ENCODE measurements at regions not wholly inside any gene's neighbourhood (a gene's known extent, or its start where the extent isn't known, plus 50 kb on each side); places are given as distances from the start of the nearest gene placed in this dataset.
"Not testable (repeated sequence)": the region's sequence is repeated elsewhere in the genome, so short reads cannot be mapped to it uniquely, and the experiment has no call there.

DNA sequence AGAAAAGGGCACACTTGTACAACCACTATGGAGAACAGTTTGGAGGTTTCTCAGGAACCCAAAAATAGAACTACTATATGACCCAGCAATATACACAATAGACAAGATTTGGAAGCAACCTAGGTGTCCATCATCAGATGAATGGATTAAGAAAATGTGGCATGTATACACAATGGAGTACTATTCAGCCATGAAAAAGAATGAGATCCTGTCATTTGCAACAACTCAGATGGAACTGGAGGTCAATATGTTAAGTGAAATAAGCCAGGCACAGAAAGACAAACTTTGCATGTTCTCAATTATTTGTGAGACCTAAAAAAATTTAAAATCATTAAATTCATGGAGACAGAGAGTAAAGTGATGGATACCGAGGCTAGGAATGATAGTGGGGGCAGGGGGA, 118.8 kb downstream of the ZNF467 start:
- intact Hi-C loops (cut with micrococcal nuclease): no loop called here
- no peaks in the 10 kb centered on the region for H3K9me3 ChIP-seq (replicated peaks; ENCODE audit: control insufficient read depth, insufficient read depth, low read length)
- FAIRE-seq (no peak), DNase-seq (ENCODE audit: low read depth, low spot score) (no peak)
- BruUV-seq (replicated peaks): no TSS peak
- TF ChIP-seq, protein P1, sequence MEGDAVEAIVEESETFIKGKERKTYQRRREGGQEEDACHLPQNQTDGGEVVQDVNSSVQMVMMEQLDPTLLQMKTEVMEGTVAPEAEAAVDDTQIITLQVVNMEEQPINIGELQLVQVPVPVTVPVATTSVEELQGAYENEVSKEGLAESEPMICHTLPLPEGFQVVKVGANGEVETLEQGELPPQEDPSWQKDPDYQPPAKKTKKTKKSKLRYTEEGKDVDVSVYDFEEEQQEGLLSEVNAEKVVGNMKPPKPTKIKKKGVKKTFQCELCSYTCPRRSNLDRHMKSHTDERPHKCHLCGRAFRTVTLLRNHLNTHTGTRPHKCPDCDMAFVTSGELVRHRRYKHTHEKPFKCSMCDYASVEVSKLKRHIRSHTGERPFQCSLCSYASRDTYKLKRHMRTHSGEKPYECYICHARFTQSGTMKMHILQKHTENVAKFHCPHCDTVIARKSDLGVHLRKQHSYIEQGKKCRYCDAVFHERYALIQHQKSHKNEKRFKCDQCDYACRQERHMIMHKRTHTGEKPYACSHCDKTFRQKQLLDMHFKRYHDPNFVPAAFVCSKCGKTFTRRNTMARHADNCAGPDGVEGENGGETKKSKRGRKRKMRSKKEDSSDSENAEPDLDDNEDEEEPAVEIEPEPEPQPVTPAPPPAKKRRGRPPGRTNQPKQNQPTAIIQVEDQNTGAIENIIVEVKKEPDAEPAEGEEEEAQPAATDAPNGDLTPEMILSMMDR (IDR thresholded peaks at IDR 0.05; ENCODE audit: extremely low read depth in 1 of 2, insufficient read depth in 1 of 2, low read depth in 1 of 2, low read length in 2 of 2): no peak
- TF ChIP-seq FOS (IDR thresholded peaks at IDR 0.05; ENCODE audit: borderline replicate concordance, insufficient read depth, low read length) (no peak), EZH2 (IDR thresholded peaks at IDR 0.05; ENCODE audit: borderline replicate concordance, low read depth, low read length, severe bottlenecking) (no peak)
- dilution Hi-C loops (cut with MboI; ENCODE audit: extremely low pct_ligation_motif_present, low sequenced_read_pairs): no loop called here
- H3K79me2 ChIP-seq (ENCODE audit: control insufficient read depth, insufficient read depth, low read length): no peaks in the 10 kb centered on the region
- POLR2A ChIA-PET: no interaction called here
- H4K20me1 ChIP-seq (replicated peaks; ENCODE audit: control insufficient read depth, extremely low read depth, insufficient read depth, low read length): no peaks in the 10 kb centered on the region
- no peaks in the 10 kb centered on the region for H3K9me1 ChIP-seq (replicated peaks; ENCODE audit: control insufficient read depth, extremely low read depth, insufficient read depth, low read length)
- CTCF ChIA-PET: no interaction called here
- H3K4me1 ChIP-seq (ENCODE audit: control insufficient read depth, extremely low read depth, insufficient read depth, low read length): no peaks in the 10 kb centered on the region
- no peaks in the 10 kb centered on the region for H3K27me3 ChIP-seq (ENCODE audit: control insufficient read depth in 2 of 2, insufficient read depth in 2 of 2, low read length in 2 of 2)
- H2AFZ ChIP-seq (ENCODE audit: low read depth, low read length): no peak overlapping the region
- H3K36me3 ChIP-seq (ENCODE audit: control insufficient read depth in 2 of 2, extremely low read depth in 1 of 2, insufficient read depth in 2 of 2, low read length in 2 of 2): no peaks in the 10 kb centered on the region
- H3K4me3 ChIP-seq (replicated peaks in 1 of 3; ENCODE audit: insufficient read depth in 1 of 3, low read depth in 1 of 3, low read length in 3 of 3): no peak overlapping the region
- no peak overlapping the region for H3K4me2 ChIP-seq (ENCODE audit: insufficient read depth, low read length)
- H3K9ac ChIP-seq (replicated peaks; ENCODE audit: extremely low read depth, insufficient read depth, low read length): no peak overlapping the region
- H3K27ac ChIP-seq (ENCODE audit: insufficient read depth, low read depth, low read length): no peak overlapping the region

DNA sequence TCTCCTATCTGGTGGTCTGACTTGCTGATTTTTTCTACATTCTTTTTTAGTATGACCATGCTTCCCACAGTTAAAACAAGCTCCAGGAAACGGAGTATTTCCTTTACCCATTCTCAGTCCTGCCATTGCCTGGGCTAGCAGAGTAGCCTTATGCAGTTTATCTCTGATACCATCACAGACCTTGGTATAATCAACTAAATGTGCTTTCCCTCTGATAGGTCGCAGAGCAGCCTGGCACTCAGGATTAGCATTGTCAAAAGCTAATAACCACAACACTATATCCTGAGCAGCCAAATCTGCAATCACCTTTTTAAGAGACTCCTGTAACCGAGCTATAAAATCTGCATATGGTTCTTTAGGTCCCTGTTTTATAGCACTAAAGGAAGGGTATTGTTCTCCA, 123.2 kb downstream of the ZNF467 start:
- BruUV-seq (replicated peaks); H3K4me2 ChIP-seq (ENCODE audit: insufficient read depth, low read length); H3K9ac ChIP-seq (replicated peaks; ENCODE audit: extremely low read depth, insufficient read depth, low read length); H4K20me1 ChIP-seq (replicated peaks; ENCODE audit: control insufficient read depth, extremely low read depth, insufficient read depth, low read length); H3K4me3 ChIP-seq (replicated peaks in 1 of 3; ENCODE audit: insufficient read depth in 1 of 3, low read depth in 1 of 3, low read length in 3 of 3); H3K27ac ChIP-seq (ENCODE audit: insufficient read depth, low read depth, low read length); POLR2A ChIA-PET; H3K9me1 ChIP-seq (replicated peaks; ENCODE audit: control insufficient read depth, extremely low read depth, insufficient read depth, low read length); dilution Hi-C loops (cut with MboI; ENCODE audit: extremely low pct_ligation_motif_present, low sequenced_read_pairs); intact Hi-C loops (cut with micrococcal nuclease); H3K79me2 ChIP-seq (ENCODE audit: control insufficient read depth, insufficient read depth, low read length); H3K36me3 ChIP-seq (ENCODE audit: control insufficient read depth in 2 of 2, extremely low read depth in 1 of 2, insufficient read depth in 2 of 2, low read length in 2 of 2); H3K27me3 ChIP-seq (ENCODE audit: control insufficient read depth in 2 of 2, insufficient read depth in 2 of 2, low read length in 2 of 2); H3K4me1 ChIP-seq (ENCODE audit: control insufficient read depth, extremely low read depth, insufficient read depth, low read length); H3K9me3 ChIP-seq (replicated peaks; ENCODE audit: control insufficient read depth, insufficient read depth, low read length); H2AFZ ChIP-seq (ENCODE audit: low read depth, low read length); FAIRE-seq: not testable (repeated sequence)
- DNase-seq (ENCODE audit: low read depth, low spot score): peak; percentile 74
- CTCF ChIA-PET: interaction anchor here (1.6 kb wide), 1 partner anchor 91 kb away, joined by 3 read pairs; no protein-coding TSS in a partner anchor
